CD4-positive, alpha-beta T cell treated with Interleukin-15 for 4 hours (primary cell): ENCODE measurements at regions not wholly inside any gene's neighbourhood (a gene's known extent, or its start where the extent isn't known, plus 50 kb on each side); places are given as distances from the start of the nearest gene placed in this dataset.
A peak's percentile ranks its signal among the peaks of the same experiment; 100 is the strongest.
"Not testable (repeated sequence)": the region's sequence is repeated elsewhere in the genome, so short reads cannot be mapped to it uniquely, and the experiment has no call there.

ENCODE experiments used
- DNase-seq: peaks from one replicate; pipeline ENCODE4 v3.0.0-alpha.2; 2020; ENCODE audit warnings: low spot score

GRCh38 chr2:181737302-181737701 is 57.0 kb upstream of the NEUROD1 start:
- DNase-seq, result not testable (repeated sequence)

- DNase-seq, result no peak
These were observed 57.8 kb upstream of the NEUROD1 start for GRCh38 chr2:181738074-181738473.

GRCh38 chr2:181738563-181738962 is 58.2 kb upstream of the NEUROD1 start:
- DNase-seq, result no peak

GRCh38 chr2:181741756-181742155 is 61.4 kb upstream of the NEUROD1 start:
- DNase-seq, result no peak

- no peak for DNase-seq
These were observed 62.0 kb upstream of the NEUROD1 start for GRCh38 chr2:181742361-181742760.

- DNase-seq, result peak; percentile 37
These were observed 62.8 kb upstream of the NEUROD1 start for GRCh38 chr2:181742922-181743722.

- DNase-seq, result no peak
These were observed 63.4 kb upstream of the NEUROD1 start for GRCh38 chr2:181743723-181744031.

- no peak for DNase-seq
These were observed 65.7 kb upstream of the NEUROD1 start for GRCh38 chr2:181745796-181746540.

GRCh38 chr2:181746844-181747243 is 66.5 kb upstream of the NEUROD1 start:
- DNase-seq, result no peak

- DNase-seq, result no peak
These were observed 70.0 kb upstream of the NEUROD1 start for GRCh38 chr2:181750305-181750704.

- DNase-seq, result no peak
These were observed 71.1 kb upstream of the NEUROD1 start for GRCh38 chr2:181751266-181752030.

- no peak for DNase-seq
These were observed 72.0 kb upstream of the NEUROD1 start for GRCh38 chr2:181752301-181752700.

- DNase-seq, result no peak
These were observed 73.4 kb upstream of the NEUROD1 start for GRCh38 chr2:181753686-181754085.

GRCh38 chr2:181754105-181754504 is 73.8 kb upstream of the NEUROD1 start:
- DNase-seq, result no peak

GRCh38 chr2:181755181-181755580 is 74.9 kb upstream of the NEUROD1 start:
- no peak for DNase-seq

GRCh38 chr2:181760521-181760920 is 80.2 kb upstream of the NEUROD1 start:
- no peak for DNase-seq

GRCh38 chr2:181761175-181761574 is 80.9 kb upstream of the NEUROD1 start:
- DNase-seq, result no peak

GRCh38 chr2:181762000-181762399 is 81.7 kb upstream of the NEUROD1 start:
- no peak for DNase-seq

GRCh38 chr2:181762848-181763247 is 82.5 kb upstream of the NEUROD1 start:
- no peak for DNase-seq

GRCh38 chr2:181763423-181763822 is 83.1 kb upstream of the NEUROD1 start:
- no peak for DNase-seq

- no peak for DNase-seq
These were observed 84.0 kb upstream of the NEUROD1 start for GRCh38 chr2:181764095-181764963.

- no peak for DNase-seq
These were observed 85.8 kb upstream of the NEUROD1 start for GRCh38 chr2:181766129-181766528.
